RPMI8226 (cell line): ENCODE measurements at regions not wholly inside any gene's neighbourhood (a gene's known extent, or its start where the extent isn't known, plus 50 kb on each side); places are given as distances from the start of the nearest gene placed in this dataset.

Experiments used
- DNase-seq: peaks from one replicate; pipeline ENCODE4 v3.0.0-alpha.2; 2015

DNA sequence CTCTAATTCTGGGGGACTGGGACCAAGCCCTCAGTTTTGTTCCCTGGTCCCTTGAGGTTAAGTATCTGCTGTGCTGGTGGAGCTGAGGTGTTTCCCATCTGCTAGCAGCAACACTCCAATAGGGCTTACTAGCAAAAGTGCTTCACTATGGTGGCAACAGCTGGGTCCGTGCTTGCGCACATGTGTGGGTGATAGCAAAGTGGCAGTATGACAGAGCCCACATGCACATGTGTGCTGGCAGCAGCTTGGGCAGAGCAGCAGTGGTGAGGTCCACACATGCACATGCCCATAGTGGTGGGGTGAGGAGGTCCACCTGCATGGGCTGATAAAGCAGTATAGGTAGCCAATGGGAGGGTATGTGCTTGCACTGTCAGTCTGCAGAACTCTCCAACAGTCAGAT lies 1723.7 kb downstream of the SUCLG1 start:
- no peak for DNase-seq

DNA sequence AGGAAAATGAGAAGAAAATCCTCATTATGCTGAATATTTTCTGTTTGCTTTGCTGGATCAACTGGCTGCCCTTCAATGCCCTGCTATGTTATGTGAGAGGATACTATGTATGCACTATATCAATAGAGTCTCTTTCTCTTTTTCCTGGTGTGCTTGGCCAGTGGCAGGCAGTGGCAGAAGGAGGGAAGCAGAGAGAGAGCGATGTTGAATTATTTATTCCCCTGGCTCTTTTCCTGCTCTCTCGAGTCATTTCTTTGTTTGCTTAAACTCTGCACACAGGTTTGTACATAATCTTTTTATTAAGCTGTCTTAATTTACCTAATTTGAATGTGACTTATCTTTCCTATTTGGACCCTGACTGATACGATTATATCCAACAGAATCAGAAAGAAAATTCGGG lies 1727.3 kb downstream of the SUCLG1 start:
- no peak for DNase-seq

DNA sequence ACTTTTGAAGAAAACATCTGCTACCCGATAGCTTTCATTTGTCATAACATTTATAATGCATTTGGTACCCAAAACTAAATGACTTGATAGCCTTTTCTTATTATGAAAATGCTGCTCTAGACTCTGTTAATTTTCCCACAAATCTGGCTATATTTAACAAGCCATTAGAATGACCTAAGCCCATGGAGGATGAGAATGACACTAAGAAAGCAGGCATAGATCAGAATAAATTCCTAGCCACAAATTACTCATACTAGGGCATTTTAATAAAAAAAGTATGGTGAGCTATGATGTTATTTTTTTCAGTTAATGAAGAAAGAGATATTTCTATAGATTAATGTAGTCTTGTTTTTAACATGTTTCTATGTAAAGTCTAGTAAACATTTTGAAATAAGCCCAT lies 1728.3 kb downstream of the SUCLG1 start:
- no peak for DNase-seq

DNA sequence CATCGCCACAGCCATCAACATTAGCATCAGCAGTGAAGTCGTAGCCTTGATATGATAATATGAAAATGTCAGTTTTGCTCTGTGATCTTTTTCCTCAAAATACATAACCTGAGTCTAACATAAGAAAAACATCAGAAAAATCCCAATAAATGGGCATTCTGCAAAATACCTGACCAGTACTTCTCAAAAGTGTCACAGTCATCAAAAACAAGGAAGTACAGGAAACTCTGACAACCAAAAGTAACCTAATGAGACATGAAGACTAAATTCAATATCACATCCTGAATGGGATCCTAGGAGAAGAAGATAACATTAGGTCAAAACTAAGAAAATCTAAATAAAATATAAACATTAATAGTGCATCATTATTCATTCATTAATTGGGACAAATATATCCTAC lies 1731.0 kb downstream of the SUCLG1 start:
- DNase-seq, result no peak

DNA sequence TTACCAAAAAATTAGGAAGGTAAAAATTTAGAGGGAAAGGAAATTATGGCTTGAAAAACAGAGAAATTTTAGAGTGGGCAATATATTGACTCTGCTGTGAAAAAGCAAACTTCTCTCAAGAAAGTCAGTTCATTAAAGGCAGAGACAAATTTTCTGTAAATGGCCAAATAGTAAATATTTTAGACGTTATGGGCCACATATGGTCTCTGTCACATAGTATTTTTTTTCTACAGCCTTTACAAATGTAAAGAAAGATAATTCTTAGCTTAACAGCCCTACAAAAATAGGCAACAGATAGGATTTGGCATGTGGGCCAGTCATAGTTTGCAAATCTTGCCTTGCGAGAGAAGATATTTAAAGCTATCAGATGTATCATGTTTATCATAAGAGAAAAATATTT lies 1750.4 kb downstream of the SUCLG1 start:
- no peak for DNase-seq

DNA sequence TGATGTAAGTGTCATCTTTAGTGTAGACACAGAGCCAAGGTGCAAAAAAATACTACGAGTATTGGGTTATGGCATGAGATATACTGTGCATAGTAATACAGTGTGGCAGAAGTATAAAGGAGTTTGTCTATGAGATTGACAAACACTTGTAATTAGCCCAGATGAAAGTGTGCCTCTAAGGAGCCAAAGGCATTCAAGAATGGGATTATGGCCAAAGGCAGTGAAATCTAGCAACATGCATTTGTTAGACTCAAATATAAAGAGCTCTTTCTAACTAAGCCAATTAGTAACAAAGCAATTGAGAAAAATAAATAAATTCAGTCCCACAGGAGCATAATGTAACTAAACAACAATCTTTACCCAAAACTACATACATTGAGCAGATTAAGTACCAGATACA lies 1761.8 kb downstream of the SUCLG1 start:
- no peak for DNase-seq

DNA sequence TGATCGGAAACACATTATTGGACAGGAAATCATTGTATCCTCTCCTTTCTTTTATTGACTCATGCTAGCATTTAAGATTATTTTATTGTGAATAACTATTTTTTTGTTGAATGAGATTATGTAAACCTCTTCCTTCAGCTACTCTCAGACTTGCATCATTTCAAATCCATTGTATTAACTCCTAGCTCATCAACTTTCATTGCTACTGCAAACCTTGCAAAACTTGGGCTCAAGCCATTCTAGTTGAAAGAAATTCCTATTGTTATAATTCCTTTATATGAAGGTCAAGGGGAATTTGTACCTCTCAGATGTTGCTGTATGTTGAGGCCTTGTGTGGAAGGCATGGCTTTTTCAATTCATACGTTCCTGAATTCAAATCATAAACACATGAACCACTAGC lies 1764.6 kb downstream of the SUCLG1 start:
- DNase-seq, result no peak

DNA sequence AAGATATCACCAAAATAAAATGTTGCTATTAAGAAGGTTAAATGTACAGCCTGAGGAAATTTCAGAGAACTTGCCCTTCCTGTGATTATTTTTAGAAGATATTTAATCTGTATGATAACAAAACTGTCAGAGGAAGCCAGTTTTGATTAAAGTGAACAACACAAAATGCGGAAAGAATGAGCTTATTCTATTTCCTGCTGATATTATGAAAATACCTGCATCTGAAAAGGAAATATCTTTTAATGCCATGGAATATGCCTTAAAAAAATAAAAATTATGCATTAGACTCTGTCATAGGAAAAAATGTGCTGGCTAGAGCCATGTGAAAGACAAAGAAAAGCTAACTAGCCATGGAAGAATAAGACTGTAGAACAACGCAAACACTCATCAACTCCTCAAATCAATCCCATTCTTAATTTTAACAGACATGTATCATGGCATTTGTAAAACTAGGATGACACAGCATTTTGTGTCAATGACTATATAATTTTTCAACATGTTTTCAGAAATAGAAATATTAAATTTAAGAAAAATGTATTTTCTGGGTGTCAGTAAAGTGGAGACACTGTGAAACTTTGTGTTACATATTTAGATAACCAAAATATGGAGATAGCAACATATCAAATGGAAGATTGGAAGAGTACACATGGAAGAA lies 1768.2 kb downstream of the SUCLG1 start:
- DNase-seq, result no peak

DNA sequence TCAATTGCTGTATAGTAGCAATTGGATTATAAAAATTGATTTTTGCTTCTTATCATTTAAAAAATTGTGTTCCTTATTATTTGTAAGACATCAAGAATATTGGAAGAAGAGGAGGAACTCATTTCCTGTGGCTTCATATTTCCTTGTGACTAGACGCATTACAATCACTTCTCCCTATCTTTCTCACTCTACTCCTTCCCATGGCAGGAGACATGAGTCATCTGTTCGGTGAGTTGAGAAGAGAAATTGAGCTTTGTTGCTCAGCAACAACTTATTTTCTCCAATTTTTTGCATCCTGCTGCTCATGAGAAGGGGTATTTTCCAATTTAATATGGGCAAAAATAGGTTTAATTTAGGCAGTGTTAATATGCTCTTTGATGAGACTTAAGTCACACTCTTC lies 1783.9 kb downstream of the SUCLG1 start:
- no peak for DNase-seq

DNA sequence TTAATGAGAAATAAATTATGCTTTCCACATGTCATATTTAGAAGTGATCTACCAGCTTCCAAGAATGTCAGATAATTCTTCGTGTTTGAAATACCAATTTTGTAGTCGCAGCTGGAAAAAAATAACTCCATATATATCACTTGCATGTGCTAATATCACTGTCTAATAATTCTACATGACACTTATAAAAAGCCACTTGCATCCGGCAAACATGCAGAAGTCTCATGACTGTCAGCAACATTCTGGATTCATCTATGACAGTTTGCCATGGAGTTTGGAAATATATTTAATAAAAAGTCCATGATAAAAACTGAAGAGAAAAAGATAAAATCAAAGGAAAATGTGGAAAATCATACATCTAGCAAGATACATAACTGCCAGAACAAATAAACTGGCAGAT lies 1784.4 kb downstream of the SUCLG1 start:
- DNase-seq, result no peak

DNA sequence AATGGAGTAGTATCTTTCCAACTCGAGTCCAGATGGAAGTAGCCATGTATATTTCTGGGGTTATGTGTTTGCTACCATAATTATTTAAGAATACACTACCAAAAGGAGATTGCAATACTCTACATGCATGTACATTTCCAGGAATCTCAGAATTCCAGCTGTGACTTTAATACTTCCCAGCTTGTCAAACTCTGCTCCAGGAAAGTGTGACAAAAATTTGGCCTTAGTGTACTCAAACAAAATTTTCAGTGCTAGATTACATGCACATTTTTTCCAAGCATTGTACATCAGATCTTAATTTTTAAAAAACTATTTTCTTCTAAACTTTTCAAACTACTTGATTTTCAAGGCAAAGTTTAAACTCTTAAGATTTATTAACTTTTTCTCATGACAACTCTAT lies 1791.6 kb downstream of the SUCLG1 start:
- no peak for DNase-seq

DNA sequence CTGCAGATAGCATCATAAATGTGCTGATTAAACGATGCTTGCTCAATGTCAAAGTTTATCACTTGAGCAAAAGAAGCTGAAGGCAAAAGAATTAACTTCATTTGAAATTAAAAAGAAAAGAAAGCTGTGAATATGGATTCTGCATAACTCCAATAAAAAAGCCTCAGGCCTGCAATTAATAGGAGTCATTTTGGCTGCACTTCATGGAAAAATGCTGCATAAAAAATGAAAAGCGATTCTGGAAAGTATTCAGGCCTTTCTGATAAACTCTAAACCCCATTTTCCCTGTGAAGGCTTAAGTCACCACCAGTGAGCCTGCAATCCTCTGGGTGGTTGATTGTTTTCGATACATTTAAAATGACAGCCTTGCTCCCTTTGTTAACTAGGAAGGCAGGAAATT lies 1793.4 kb downstream of the SUCLG1 start:
- DNase-seq, result no peak

DNA sequence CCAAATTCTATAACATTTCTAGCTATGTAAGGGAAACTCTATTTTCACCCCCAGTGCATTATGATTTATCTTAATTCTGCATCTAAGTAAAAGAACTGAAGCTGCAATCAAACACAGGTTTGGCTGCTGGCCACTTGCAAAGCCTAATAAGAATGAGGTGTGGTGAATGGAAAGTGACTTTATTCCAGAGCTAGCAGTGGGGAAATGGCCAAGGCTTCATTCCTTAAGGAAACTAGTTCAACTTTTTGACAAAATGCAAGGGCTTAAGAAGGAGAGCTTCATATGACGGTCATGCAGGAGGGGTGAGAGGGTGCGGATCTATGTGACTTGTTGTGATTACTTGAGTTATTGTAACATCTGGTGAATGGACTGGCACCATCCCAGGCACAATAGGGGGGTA lies 1802.0 kb downstream of the SUCLG1 start:
- DNase-seq, result no peak

DNA sequence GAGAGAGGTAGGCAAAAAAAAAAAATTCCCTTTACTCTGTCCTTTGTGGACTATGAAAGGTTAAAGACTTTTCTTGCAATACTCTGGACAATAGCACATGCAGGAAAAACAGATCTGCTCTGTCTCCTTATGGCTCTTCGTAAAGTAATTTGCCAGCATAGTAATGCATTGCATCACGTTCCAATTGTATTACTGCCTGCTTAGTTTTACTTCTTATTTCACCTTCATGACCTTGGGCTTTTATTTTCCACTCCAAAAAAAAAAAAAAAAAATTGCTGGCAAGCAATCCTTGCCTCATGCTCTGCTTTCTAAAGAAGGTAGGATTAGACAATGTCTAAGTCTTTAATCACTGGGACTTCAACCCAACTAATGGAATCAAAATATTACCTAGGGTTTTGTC lies 1802.7 kb downstream of the SUCLG1 start:
- no peak for DNase-seq

DNA sequence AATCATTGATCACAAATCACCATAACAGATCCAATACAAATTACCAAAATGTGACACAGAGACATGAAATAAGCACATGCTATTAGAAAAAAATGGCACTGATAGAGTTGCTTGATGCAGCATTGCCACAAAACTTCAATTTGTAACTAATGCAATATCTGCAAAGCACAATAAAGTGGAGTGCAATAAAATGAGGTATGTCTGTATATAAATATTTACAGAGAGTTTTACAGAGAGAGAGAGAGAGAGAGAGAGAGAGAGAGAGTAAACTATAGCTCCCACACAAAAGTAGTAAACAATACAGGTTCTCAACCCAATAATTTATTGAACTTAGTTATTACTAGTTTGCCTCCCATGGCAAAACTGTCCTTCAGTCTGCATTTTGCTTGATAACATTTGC lies 1807.0 kb downstream of the SUCLG1 start:
- DNase-seq, result no peak

DNA sequence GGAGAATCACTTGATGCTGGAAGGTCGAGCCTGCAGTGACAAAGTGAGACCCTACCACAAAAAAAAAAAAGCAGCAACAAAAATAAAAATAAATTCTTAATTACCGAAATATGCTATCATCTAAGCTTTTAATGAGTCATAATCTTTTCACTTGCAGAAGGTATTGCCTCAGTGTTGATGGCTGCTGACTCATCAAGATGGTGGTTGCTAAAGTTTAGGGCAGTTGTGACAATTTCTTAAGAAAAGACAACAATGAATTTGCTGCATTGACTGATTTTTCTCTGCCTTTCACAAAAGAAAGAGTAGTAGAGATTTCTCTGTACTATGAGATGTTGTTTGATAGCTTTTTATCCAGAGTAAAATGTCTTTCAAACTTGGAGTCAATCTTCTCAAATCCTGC lies 1809.0 kb downstream of the SUCLG1 start:
- DNase-seq, result no peak

DNA sequence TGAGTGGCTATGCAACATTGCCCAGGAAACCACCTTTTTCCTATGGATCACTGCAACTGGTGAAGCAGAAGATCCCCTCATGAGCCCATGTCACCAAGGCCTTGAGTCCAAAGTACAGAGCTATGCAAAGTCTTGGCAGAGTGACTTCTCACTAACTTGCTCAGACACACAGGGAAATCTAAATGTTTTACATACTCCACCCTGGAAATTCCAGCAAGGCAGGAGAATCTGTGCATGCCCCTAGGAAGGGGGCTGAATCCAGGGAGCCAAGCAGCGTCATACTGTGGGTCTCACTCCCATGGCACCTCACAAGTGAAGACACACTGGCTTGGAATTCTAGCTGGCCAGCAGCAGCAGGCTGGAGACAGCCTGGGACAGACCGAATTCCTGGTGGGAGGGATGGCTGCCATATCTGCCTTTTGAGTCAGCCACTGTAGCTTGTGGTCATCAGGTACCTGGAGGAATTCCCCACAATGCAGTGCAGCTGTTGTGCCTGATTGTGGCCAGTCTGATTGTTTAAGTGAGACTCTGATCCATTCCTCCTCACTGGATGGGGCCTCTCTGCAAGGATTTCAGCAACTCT lies 1817.4 kb downstream of the SUCLG1 start:
- DNase-seq, result no peak

DNA sequence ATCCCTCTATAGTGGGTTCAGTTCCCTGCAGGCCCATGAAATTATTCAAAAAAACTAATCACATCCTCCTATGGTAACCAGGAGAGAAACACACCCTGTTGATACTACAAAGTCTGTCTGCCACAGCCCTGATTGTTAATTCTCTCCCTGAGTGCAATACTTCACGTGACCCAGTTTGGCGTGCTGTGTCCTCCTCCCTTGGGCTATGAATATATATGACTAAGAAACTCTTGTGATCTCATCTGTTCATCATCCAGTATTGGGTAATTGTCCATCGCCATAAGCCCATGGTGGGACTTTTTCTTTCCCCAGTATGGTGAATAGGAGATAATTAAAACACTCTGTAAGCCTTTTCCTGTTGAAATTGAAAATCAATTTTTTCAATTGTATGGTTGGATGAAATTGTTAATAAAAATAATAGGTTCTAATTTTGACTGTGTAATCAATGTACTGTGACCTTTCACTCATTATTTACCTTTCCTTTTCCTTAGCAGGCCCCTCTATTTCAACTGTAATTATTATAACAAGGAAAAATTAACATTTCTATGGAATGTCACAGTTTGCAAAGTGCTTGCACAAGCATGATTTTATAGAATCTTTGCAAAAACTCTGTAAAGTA lies 1822.6 kb downstream of the SUCLG1 start:
- DNase-seq, result no peak

DNA sequence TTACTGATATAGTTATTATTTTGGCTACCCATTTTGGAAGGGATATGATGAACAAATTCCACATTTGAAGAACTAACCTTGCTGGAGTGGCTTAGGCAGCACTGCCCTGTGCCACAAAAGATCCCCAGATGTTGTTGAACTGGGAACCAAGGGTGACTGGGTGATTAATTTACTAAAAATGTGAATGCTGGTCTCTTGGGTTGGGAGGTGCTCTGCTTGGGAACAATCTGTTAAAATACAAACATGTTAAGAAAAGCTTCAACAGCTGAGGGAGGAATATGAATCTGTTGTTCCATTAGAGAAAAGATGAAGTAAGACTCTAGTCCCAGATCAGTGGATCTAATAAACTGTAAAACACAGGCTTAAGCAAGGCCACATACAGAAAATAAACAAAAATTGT lies 1860.1 kb downstream of the SUCLG1 start:
- no peak for DNase-seq

DNA sequence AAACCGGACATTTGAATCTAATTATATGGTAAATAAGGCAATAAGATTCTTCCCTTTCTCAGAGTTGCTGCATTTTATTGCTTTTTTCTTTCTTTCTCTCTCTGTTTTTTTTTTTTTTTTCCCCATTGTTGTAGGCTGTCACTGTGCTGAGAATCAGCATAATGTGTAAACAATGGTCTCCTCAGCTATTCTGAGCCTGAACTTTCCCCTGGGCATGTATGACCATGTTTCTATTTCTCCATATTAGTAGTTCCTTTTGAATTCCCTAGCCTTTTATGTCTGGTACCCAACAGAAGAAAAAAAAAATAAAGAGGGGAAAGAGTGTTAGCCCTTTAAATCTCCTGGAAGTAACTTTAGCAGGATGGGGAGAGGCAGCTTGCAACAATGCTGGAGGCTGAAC lies 1862.5 kb downstream of the SUCLG1 start:
- DNase-seq, result no peak

DNA sequence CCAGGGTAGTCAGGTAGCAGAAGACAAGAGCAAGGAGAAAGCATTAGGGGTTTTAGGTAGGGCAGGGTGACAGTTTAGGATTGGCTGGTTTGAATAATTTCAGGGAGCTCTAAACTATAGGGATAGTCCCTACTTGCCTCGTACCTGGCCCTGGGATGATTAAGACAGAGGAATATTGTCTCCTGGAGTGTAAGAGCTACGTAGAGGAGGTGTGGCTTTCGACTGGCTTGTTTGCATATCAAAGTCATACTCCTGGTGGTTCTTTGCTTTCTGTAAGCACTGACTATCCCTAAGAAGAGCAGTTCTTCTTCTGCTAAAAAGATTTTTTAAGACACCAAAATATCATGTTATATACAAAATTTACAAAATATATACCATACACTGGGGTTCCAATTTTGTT lies 1867.4 kb downstream of the SUCLG1 start:
- no peak for DNase-seq

DNA sequence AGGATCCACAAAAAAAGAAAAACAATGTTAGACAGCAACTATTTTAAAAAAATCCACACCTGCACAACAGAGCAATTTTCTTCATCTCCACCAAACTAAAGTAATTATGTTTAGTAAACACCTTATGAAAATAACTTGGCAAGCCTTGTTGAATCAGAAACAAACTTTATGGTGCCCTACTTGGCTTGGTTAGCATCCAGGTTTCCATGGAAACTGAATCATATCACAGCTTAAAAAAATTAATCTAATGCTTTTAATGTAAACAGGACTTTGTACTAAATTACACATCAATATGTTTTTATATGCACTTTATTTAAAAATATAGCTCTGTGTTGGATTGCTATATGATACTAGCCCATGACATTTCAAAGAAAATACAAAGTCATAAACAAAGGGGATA lies 1882.4 kb downstream of the SUCLG1 start:
- no peak for DNase-seq

DNA sequence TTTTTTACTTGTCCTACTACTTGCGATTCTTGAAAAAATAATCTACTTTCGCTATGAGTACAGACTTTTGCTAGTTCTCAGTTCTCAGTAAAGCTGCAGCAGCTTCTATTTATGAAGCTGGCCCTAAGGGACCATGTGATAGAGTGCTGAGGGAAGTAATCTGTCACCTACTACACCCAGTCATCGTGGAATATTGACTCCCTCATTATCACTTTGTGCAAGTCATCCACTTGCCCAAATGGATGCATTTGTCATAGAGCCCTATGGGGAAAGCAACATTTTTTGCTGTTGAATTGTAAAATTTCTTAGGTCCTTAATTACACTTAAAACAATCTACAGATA lies 1919.8 kb downstream of the SUCLG1 start:
- no peak for DNase-seq

DNA sequence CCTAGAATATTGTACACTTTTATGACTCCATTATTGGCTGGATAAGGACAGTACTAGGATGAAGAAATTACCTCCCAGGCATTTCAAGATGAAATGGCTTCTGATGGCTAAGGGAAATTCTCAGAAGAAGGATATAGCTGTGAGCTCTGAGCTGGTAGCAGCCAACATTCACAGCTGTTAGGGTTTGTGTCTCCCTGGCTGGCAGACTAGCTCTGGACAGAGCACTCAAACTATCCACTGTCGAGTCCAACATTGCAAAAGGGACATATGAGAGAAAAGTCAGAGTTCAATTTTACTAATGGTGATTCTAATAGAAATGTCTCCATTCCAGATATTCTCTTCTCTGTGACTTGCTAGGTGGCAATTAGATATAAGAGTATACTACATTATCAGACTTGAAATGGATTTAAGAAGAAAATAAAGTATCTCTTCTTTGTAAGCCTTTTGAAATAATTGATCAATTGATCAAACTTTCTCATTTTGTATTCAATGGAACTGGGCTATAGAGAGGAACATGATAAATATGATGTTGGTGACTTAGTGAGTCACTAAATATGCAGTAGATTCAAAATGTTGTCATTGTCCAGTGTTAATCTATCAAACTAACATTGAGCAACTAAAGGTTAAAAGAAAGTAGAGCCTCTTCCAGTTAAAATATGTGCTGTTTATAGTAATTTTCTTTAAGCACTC lies 1920.3 kb downstream of the SUCLG1 start:
- DNase-seq, result no peak

DNA sequence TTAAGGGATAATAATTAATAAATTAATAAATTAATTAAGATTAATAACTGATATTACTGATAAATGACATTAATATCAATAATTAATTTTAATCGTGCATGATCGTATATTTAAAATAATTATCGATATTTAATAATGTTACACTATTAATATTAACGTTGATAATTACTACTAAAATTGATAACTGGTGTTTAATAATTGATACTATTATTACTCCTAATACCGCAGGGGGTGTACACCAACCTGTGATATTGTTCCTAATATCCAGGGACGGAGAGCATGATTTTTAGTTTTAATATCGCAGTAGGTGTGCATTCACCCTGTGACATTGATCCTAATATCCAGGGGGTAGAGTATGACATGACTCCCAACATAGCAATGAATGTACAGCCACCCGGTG lies 1930.8 kb downstream of the SUCLG1 start:
- DNase-seq, result no peak
